ENCODE measurements at regions not wholly inside any gene's neighbourhood (a gene's known extent, or its start where the extent isn't known, plus 50 kb on each side); places are given as distances from the start of the nearest gene placed in this dataset.
"Not testable (repeated sequence)": the region's sequence is repeated elsewhere in the genome, so short reads cannot be mapped to it uniquely, and the experiment has no call there.

DNA sequence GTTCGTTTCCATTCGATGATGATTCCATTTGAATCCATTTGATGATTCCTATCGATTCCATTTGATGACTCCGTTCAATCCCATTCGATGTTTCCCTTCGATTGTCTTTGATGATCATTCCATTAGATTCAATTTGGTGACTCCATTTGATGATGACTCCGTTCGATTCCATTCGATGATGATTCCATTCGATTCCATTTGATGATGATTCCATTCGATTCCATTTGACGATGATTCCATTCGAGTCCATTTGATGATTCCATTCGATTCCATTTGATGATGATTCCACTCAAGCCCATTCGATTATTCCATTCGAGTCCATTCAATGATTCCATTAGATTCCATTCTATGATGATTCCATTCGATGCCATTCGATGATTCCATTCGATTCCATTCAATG is 2730.6 kb downstream of the RPIA start:
- H3K27ac Mint-ChIP-seq; H3K27me3 Mint-ChIP-seq (ENCODE audit: low read depth); H3K4me3 Mint-ChIP-seq; H3K4me1 Mint-ChIP-seq (ENCODE audit: low read depth): not testable (repeated sequence)
- Mint-ChIP-seq H3K9me3 (peaks cover 29% of the 10 kb centered on the region), H3K36me3 (ENCODE audit: low read depth) (peaks cover 14% of the 10 kb centered on the region)

DNA sequence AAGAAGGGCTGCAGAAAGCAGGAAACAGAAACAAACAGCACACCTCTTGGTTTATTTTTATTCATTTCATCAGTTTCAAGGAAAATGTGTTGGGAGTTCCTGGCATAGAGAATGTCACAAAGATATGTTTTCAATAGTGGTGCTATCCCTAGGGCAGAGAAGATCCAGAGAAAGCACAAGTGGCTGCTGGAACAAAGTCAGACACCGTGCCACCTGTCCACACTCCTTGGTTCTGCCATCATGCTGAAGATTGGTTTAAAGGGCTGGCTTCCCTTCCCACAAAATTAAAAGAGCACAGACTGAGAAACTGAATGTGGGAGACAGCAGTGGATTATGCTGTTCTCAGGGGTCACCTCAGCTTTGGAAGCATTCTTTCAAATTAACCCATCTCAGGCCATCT is 2735.7 kb downstream of the RPIA start:
- not testable (repeated sequence) for H3K36me3 Mint-ChIP-seq (ENCODE audit: low read depth); H3K4me1 Mint-ChIP-seq (ENCODE audit: low read depth)

DNA sequence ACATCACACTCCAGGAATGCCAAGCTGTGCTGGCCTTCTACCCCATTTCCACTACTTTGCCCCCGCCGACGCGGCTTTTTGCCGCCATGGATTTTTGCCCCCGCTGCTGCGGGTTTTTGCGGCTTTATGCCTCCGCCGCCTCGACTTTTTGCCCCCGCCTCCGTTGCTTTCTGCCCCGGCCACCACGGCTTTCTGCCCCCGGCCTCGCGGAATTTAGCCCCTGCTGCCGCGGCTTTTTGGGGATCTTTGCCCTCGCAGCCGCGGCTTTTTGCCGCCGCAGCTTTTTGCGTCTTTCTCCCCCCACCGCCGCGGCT is 2750.4 kb downstream of the RPIA start:
- H3K4me3 Mint-ChIP-seq; H3K9me3 Mint-ChIP-seq; H3K27ac Mint-ChIP-seq; H3K27me3 Mint-ChIP-seq (ENCODE audit: low read depth); H3K4me1 Mint-ChIP-seq (ENCODE audit: low read depth); H3K36me3 Mint-ChIP-seq (ENCODE audit: low read depth): not testable (repeated sequence)

More for the DNA sequence above, 2735.7 kb downstream of the RPIA start:
- H3K9me3 Mint-ChIP-seq, result peaks cover 13% of the 10 kb centered on the region
- H3K27me3 Mint-ChIP-seq (ENCODE audit: low read depth); H3K27ac Mint-ChIP-seq; H3K4me3 Mint-ChIP-seq: not testable (repeated sequence)

DNA sequence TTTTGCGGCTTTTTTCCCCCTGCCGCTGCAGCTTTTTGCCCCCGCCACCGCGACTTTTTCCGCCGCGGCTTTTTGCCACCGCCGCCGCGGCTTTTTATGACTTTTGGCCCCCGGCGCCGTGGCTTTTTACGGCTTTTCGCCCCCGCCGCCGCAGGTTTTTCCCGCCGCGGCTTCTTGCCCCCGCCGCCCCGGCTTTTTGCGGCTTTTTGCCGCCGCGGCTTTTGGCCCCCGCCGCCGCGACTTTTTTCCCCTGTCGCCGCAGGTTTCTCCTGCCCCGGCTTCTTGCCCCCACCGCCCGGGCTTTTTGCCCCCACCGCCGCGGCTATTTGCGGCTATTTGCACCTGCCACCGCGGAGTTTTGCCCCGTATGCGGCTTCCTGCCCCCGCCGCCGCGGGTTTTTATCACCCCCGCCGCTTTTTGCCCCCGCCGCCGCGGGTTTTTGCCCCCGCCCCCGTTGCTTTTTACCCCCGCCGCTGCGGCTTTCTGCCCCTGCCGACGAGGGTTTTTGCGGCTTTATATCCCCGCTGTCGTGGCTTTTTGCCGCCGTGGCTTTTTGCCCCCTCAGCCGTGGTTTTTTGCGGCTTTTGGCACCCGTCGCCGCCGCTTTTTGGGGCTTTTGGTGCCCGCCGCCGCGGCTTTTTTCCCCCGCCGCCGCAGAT is 2750.9 kb downstream of the RPIA start:
- Mint-ChIP-seq H3K27ac (no peak overlapping the region), H3K4me3 (no peak overlapping the region), H3K9me3 (peaks cover 6% of the 10 kb centered on the region), H3K27me3 (ENCODE audit: low read depth) (peaks cover 10% of the 10 kb centered on the region), H3K36me3 (ENCODE audit: low read depth) (peaks cover 4% of the 10 kb centered on the region), H3K4me1 (ENCODE audit: low read depth) (no peaks in the 10 kb centered on the region)

DNA sequence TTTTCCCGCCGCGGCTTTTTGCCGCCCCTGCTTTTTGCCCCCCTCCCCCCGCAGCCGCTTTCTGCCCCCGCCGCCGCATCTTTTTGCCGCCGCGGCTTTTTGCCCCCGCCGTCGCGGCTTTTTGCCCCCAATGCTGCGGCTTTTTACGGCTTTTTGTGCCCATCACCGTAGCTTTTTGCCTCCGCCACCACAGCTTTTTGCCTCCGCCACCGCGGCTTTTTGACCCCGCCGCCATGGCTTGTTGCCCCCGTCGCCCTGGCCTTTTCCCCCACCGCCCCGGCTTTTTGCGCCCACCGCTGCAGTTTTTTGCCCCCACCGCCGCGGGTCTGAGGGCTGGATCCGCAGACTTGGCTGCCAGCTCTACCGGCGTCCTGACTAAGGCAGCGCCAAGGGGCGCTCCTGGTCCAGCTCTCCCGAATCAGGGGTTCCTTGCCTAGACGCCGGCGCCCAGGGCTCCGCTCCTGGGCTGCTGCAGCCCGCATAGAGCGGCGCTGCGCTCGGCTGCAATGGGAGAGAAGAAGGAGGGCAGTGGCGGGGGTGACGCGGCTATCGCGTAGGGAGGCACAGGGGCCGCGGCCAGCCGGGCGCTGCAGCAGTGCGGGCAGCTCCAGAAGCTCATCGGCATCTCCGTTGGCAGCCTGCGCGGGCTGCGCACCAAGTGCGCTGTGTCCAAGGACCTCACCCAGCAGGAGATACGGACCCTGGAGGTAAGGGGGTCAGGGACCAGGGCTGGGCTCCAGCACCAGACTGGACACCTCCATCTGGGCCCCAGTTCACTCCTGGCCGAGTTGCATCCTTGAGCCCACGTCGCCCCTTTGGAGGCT is 2751.6 kb downstream of the RPIA start:
- not testable (repeated sequence) for H3K9me3 Mint-ChIP-seq; H3K4me3 Mint-ChIP-seq; H3K27ac Mint-ChIP-seq; H3K36me3 Mint-ChIP-seq (ENCODE audit: low read depth); H3K27me3 Mint-ChIP-seq (ENCODE audit: low read depth); H3K4me1 Mint-ChIP-seq (ENCODE audit: low read depth)

DNA sequence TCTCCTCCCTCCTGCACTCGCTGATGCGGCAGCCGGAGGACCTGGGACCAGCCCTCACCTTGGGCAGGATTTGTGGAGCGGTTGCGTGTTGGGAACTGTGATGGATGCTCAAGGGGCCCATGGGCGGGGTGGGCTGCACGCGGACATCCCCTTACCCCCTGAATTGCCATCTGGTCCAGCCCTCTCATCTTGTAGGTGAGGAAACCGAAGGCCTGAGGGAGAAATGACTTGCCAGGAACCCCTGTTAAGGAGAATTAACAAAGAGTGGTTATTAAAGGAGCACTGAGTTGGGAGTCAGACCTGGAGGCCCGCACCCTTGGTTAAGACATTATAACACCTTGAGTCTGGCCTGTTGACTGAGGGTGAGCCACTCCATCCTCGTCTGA is 2752.2 kb downstream of the RPIA start:
- H3K4me3 Mint-ChIP-seq, result not testable (repeated sequence)

DNA sequence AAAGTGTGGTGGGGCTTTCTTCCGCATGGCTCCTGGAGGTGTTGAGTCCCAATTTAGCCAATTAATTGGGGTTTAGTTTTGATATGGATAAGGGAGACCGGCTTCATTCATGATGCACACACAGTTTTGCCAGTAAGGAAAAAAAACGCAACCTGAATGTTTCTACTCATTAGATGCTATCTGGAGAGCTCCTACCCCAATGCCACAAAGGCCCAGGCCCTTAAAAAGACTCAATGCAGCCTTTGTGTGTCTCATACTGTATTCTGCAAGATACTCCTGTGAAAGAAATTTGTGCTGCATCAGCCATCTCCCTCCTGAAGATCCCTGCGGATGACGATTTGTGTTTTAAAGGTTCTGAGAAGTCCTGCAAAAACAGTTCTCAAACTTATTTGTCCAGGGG is 2754.2 kb downstream of the RPIA start:
- not testable (repeated sequence) for H3K27ac Mint-ChIP-seq; H3K4me3 Mint-ChIP-seq; H3K27me3 Mint-ChIP-seq (ENCODE audit: low read depth); H3K9me3 Mint-ChIP-seq; H3K36me3 Mint-ChIP-seq (ENCODE audit: low read depth); H3K4me1 Mint-ChIP-seq (ENCODE audit: low read depth)

More for the DNA sequence above, 2752.2 kb downstream of the RPIA start:
- H3K4me1 Mint-ChIP-seq (ENCODE audit: low read depth); H3K9me3 Mint-ChIP-seq; H3K27me3 Mint-ChIP-seq (ENCODE audit: low read depth); H3K36me3 Mint-ChIP-seq (ENCODE audit: low read depth): not testable (repeated sequence)
- peak overlapping the region; percentile 49 for H3K27ac Mint-ChIP-seq

DNA sequence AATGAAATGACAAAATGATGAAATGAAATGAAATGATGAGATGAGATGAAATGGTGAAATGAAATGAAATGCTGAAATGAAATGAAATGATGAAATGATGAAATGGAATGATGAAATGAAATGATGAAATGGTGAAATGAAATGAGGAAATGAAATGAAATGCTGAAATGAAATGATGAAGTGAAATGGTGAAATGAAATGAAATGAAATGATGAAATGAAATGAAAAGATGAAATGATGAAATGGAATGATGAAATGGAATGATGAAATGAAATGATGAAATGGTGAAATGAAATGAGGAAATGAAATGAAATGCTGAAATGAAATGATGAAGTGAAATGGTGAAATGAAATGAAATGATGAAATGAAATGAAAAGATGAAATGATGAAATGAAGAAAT is 2755.0 kb downstream of the RPIA start:
- not testable (repeated sequence) for H3K4me3 Mint-ChIP-seq; H3K27me3 Mint-ChIP-seq (ENCODE audit: low read depth)

DNA sequence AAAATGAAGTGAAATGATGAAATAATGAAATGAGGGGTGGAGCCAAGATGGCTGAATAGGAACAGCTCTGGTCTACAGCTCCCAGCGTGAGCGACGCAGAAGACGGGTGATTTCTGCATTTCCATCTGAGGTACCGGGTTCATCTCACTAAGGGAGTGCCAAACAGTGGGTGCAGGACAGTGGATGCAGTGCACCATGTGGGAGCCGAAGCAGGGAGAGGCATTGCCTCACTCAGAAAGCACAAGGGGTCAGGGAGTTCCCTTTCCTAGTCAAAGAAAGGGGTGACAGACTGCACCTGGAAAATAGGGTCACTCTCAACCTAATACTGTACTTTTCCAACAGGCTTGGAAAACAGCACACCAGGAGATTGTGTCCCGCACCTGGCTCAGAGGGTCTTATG is 2755.4 kb downstream of the RPIA start:
- H3K27ac Mint-ChIP-seq; H3K9me3 Mint-ChIP-seq; H3K4me1 Mint-ChIP-seq (ENCODE audit: low read depth); H3K4me3 Mint-ChIP-seq; H3K27me3 Mint-ChIP-seq (ENCODE audit: low read depth); H3K36me3 Mint-ChIP-seq (ENCODE audit: low read depth): not testable (repeated sequence)

More for the DNA sequence above, 2755.0 kb downstream of the RPIA start:
- not testable (repeated sequence) for H3K9me3 Mint-ChIP-seq; H3K27ac Mint-ChIP-seq; H3K4me1 Mint-ChIP-seq (ENCODE audit: low read depth); H3K36me3 Mint-ChIP-seq (ENCODE audit: low read depth)

DNA sequence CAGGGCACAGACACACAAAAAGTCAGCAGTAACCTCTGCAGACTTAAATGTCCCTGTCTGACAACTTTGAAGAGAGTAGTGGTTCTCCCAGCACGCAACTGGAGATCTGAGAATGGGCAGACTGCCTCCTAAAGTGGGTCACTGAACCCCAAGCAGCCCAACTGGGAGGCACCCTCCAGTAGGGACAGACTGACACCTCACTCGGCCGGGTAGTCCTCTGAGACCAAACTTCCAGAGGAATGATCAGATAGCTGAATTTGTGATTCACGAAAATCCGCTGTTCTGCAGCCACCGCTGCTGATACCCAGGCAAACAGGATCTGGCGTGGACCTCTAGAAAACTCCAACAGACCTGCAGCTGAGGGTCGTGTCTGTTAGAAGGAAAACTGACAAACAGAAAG is 2756.0 kb downstream of the RPIA start:
- H3K36me3 Mint-ChIP-seq (ENCODE audit: low read depth); H3K9me3 Mint-ChIP-seq; H3K27me3 Mint-ChIP-seq (ENCODE audit: low read depth); H3K4me1 Mint-ChIP-seq (ENCODE audit: low read depth); H3K4me3 Mint-ChIP-seq; H3K27ac Mint-ChIP-seq: not testable (repeated sequence)

DNA sequence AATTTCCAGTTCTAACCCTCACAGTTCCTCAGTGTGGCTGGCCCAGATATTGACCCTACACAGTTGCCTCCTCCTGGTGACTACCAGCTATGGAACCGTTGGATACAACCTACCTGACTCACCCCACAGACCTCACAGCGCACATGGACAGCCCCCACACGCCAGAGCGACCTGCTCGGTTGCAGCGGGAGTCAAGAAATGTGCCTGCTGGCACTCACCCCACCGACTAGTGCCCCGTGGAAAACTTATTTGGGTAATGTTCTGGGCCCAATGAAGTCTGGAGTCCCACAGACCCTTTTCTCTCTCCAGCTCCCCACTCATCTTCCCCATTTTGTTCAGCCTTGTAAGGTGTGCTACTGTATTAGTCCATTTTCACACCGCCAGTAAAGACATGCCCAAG is 2770.8 kb downstream of the RPIA start:
- H3K27me3 Mint-ChIP-seq (ENCODE audit: low read depth); H3K9me3 Mint-ChIP-seq; H3K4me1 Mint-ChIP-seq (ENCODE audit: low read depth); H3K27ac Mint-ChIP-seq; H3K36me3 Mint-ChIP-seq (ENCODE audit: low read depth); H3K4me3 Mint-ChIP-seq: not testable (repeated sequence)

DNA sequence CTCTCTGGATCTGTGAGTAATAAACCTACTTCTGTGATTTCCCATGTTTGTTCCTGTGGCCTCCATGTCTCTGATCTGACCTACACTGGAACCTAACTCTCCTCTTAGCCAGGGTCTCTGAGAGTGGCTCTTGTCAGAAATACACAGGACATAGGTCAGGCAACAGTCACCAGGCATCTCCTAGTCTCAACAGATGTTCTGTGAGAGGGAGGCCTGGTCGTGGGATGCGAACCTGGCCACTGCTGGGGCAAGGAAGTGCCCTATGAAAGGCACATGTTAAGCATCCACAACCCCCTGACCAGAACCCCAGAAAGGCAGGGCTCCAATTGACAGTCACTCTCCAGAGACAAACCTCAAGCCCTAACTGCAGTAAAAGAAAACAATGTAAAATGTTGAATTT is 2771.5 kb downstream of the RPIA start:
- not testable (repeated sequence) for H3K27ac Mint-ChIP-seq; H3K4me1 Mint-ChIP-seq (ENCODE audit: low read depth); H3K27me3 Mint-ChIP-seq (ENCODE audit: low read depth); H3K36me3 Mint-ChIP-seq (ENCODE audit: low read depth); H3K4me3 Mint-ChIP-seq; H3K9me3 Mint-ChIP-seq

DNA sequence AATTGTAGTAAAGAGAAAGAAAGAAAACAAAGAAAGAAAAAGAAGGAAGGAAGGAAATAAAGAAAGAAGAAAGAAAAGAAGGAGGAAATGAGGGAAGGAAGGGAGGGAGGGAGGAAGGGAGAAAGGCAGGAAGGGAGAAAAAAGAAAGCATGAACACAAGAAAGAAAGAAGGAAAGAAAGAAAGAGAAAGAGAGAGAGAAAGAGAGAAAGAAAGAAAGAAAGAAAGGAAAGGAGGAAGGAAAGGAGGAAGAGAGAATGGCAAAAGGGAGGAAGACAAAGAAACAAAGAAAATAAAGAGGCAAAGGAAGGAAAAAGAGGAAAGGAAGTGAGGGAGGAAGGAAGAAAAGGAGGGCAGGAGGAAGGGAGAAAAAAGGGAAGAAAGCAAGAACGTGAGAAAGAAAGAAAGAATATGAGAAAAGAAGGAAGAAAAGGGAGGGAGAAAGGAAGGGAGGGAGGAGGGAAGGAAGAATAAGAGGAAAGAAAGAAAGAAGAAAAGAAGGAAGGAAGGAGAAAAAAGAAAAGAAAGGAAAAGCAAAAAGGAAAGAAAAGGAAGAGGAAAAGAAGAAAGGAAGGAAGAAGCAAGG is 2775.4 kb downstream of the RPIA start:
- H3K27ac Mint-ChIP-seq; H3K4me1 Mint-ChIP-seq (ENCODE audit: low read depth); H3K4me3 Mint-ChIP-seq; H3K36me3 Mint-ChIP-seq (ENCODE audit: low read depth); H3K9me3 Mint-ChIP-seq; H3K27me3 Mint-ChIP-seq (ENCODE audit: low read depth): not testable (repeated sequence)

DNA sequence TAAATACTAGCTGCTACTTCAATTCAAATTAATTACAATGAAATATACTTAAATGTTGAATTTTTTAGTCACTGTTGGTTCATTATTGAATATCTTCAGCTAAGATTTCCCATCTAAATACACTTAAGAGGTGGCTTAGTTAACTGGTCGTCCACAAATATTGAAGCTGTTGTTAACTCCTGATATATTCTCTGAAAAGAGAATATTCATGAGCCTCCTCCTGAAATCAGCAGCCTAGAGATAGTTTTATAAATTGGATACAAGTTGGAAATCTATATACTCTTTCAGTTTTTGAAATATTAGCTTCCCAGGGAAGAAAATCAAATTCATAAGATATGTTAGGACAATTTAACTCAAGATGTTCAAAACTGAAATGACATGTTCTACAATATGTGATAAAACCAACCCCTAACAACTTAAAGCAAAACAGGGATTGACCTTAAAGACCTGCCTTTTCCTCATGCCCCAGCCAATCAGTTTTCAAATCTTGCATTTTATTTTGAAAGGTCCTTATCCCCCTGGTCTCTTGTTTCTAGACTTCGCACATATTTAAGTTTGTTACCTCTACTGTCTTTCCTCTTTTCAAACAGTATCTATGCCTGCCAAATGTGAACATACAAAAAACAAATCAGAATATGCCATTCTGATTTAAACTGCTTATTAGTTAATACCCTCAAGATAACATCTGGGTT is 2784.9 kb downstream of the RPIA start:
- peak overlapping the region; percentile 70 for H3K4me3 Mint-ChIP-seq
- peak overlapping the region; percentile 93 for H3K27ac Mint-ChIP-seq

DNA sequence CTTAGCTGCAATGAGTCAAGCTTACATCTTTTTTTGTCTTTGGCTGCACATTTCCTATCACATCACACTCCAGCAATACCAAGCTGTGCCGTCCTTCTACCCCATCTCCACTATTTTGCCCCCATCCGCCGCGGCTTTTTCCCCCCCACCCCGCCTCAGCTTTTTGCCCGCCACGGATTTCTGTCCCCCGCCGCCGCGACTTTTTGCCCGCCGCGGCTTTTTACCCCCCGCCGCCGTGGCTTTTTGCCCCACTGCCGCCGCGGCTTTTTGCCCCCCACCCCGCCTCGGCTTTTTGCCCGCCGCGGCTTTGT is 2785.4 kb downstream of the RPIA start:
- H3K9me3 Mint-ChIP-seq; H3K36me3 Mint-ChIP-seq (ENCODE audit: low read depth); H3K4me1 Mint-ChIP-seq (ENCODE audit: low read depth): not testable (repeated sequence)
- Mint-ChIP-seq H3K27ac (peak overlapping the region; percentile 93), H3K27me3 (ENCODE audit: low read depth) (peaks cover 17% of the 10 kb centered on the region), H3K4me3 (peak overlapping the region; percentile 70)

More for the DNA sequence above, 2784.9 kb downstream of the RPIA start:
- H3K4me1 Mint-ChIP-seq (ENCODE audit: low read depth); H3K9me3 Mint-ChIP-seq; H3K36me3 Mint-ChIP-seq (ENCODE audit: low read depth): not testable (repeated sequence)
- H3K27me3 Mint-ChIP-seq (ENCODE audit: low read depth), result peaks cover 14% of the 10 kb centered on the region
